K562 (cell line): ENCODE measurements at regions not wholly inside any gene's neighbourhood (a gene's known extent, or its start where the extent isn't known, plus 50 kb on each side); places are given as distances from the start of the nearest gene placed in this dataset.

Experiments used
- ATAC-seq: fragments of 200-7000 bp; cut with Tn5 transposase; 3 replicates; pipeline ENCODE4 v1.9.1; 2020; ENCODE audit warnings: moderate library complexity
- BruUV-seq: library from RNA; stranded (reverse); fragments of 400-500 nt; replicated peaks from 2 replicates; lab custom pipeline; 2021; lab: Mats Ljungman, UMichigan
- CTCF ChIA-PET: fragments of 300-600 bp; formaldehyde crosslinking; extraction: SDS; loops from one replicate; lab custom pipeline; 2021; ENCODE audit warnings: low intra/inter-chr PET ratio; lab: Yijun Ruan, JAX
- POLR2A ChIA-PET: fragments of 300-600, 350-650 bp; sonication (Branson Sonifier 250); formaldehyde crosslinking; extraction: SDS; loops from one replicate; lab custom pipeline; 2021; ENCODE audit warnings: antibody characterized with exemption, inconsistent platforms; lab: Yijun Ruan, JAX
- DNase-seq, 4 experiments: peaks; one replicate each; pipeline versions ENCODE4 v3.0.0 to v3.0.0-alpha.2; 2011 to 2018; ENCODE audit warnings: low spot score in 3 of 4, mixed read lengths in 3 of 4; ENCODE audit errors: extremely low read depth in 1 of 4
- FAIRE-seq: peaks from 2 replicates; lab custom pipeline; 2011; peaks lifted over from hg19 to GRCh38; lab: Jason Lieb, UNC
- H2AFZ ChIP-seq: 2 replicates; pipeline ENCODE4 v1.6.0; 2011; ENCODE audit warnings: low read depth, low read length, control low read depth, inconsistent platforms
- H3K27ac ChIP-seq: fragments of 200-600 bp; 3 replicates; pipeline ENCODE4 v1.8.0; 2011; ENCODE audit warnings: low read depth, mild to moderate bottlenecking, control low read depth, inconsistent platforms, low read length, moderate library complexity, mixed read lengths; ENCODE audit errors: extremely low read depth
- H3K27me3 ChIP-seq, 2 experiments: fragments of 300-600 bp in 1 of 2; 2 replicates in 1 of 2; 3 replicates in 1 of 2; pipeline versions ENCODE4 v1.6.0 to v1.8.0; 2011; ENCODE audit warnings: inconsistent platforms in 2 of 2, low read length in 2 of 2, mild to moderate bottlenecking in 1 of 2, mixed read lengths in 1 of 2, moderate library complexity in 1 of 2; ENCODE audit not compliant: control insufficient read depth in 2 of 2, insufficient read depth in 2 of 2
- H3K36me3 ChIP-seq: fragments of 300-600 bp; 3 replicates; pipeline ENCODE4 v1.8.0; 2011; ENCODE audit warnings: mild to moderate bottlenecking, low read length, inconsistent platforms; ENCODE audit not compliant: control insufficient read depth, insufficient read depth
- H3K4me1 ChIP-seq, 2 experiments: fragments of 200-600 bp in 1 of 2; replicated peaks in 1 of 2; 2 replicates in 1 of 2; 3 replicates in 1 of 2; pipeline versions ENCODE4 v1.5.1 to v1.8.0; 2011; ENCODE audit warnings: inconsistent platforms in 2 of 2, low read length in 2 of 2, mild to moderate bottlenecking in 1 of 2, mixed read lengths in 1 of 2, moderate library complexity in 1 of 2; ENCODE audit not compliant: control insufficient read depth in 2 of 2, insufficient read depth in 2 of 2
- H3K4me2 ChIP-seq: 2 replicates; pipeline ENCODE4 v1.6.1; 2011; ENCODE audit warnings: low read length, control low read depth, inconsistent platforms, mixed read lengths; ENCODE audit not compliant: insufficient read depth
- H3K4me3 ChIP-seq: fragments of 200-600 bp; sonication (generic), shearing (Covaris generic); 2 replicates; pipeline ENCODE4 v1.5.1; 2016; ENCODE audit warnings: control low read depth, inconsistent platforms
- H3K79me2 ChIP-seq: fragments of 200-600 bp; 3 replicates; pipeline ENCODE4 v1.8.0; 2011; ENCODE audit warnings: low read length, inconsistent platforms; ENCODE audit not compliant: control insufficient read depth, insufficient read depth
- H3K9ac ChIP-seq, 2 experiments: 2 replicates each; pipeline versions ENCODE4 v1.6.0 to v1.6.1; 2011; ENCODE audit warnings: low read depth in 2 of 2, low read length in 2 of 2, control low read depth in 1 of 2, inconsistent platforms in 1 of 2, mild to moderate bottlenecking in 1 of 2, mixed read lengths in 1 of 2; ENCODE audit not compliant: insufficient read depth in 1 of 2
- H3K9me1 ChIP-seq: one replicate; pipeline ENCODE4 v1.6.0; 2011; ENCODE audit warnings: inconsistent platforms, mild to moderate bottlenecking, low read length, moderate library complexity; ENCODE audit not compliant: control insufficient read depth, insufficient read depth
- H3K9me3 ChIP-seq: replicated peaks from 2 replicates; pipeline ENCODE4 v1.5.1; 2011; ENCODE audit warnings: low read depth, low read length, inconsistent platforms; ENCODE audit not compliant: control insufficient read depth, insufficient read depth
- H4K20me1 ChIP-seq: replicated peaks from 2 replicates; pipeline ENCODE4 v1.6.1; 2011; ENCODE audit warnings: low read length, inconsistent platforms, mixed read lengths; ENCODE audit not compliant: control insufficient read depth, insufficient read depth
- AFF1 ChIP-seq, 2 experiments: fragments of 450-650 bp; IDR thresholded peaks; 2 replicates each; pipeline ENCODE4 v1.6.1; 2018; ENCODE audit warnings: mild to moderate bottlenecking in 2 of 2, low read depth in 1 of 2; ENCODE audit not compliant: partially characterized antibody in 2 of 2
- ASH1L ChIP-seq: fragments of 450-650 bp; IDR thresholded peaks from 2 replicates; pipeline ENCODE4 v1.6.1; 2018; ENCODE audit warnings: borderline replicate concordance, mild to moderate bottlenecking, low read depth; ENCODE audit not compliant: partially characterized antibody
- BCLAF1 ChIP-seq, 2 experiments: fragments of 450-650 bp in 1 of 2; IDR thresholded peaks; 2 replicates each; pipeline ENCODE4 v1.6.1; 2011 to 2017; ENCODE audit warnings: low read depth in 2 of 2, antibody characterized with exemption in 1 of 2, borderline replicate concordance in 1 of 2, low read length in 1 of 2, mild to moderate bottlenecking in 1 of 2, mixed read lengths in 1 of 2; ENCODE audit not compliant: control insufficient read depth in 1 of 2
- GTF3C2 ChIP-seq: IDR thresholded peaks from 3 replicates; pipeline ENCODE4 v1.6.1; 2011; ENCODE audit warnings: borderline replicate concordance, mild to moderate bottlenecking, moderate library complexity; ENCODE audit not compliant: insufficient read length; ENCODE audit errors: extremely low read depth
- KLF16 ChIP-seq: IDR thresholded peaks from 2 replicates; pipeline ENCODE4 v1.6.1; 2016; ENCODE audit warnings: antibody characterized with exemption
- MYNN ChIP-seq, 2 experiments: sonication (generic); formaldehyde crosslinking in 1 of 2; IDR thresholded peaks; 2 replicates each; pipeline versions ENCODE4 v1.5.0 to v1.6.1; 2016 to 2020; ENCODE audit warnings: antibody characterized with exemption in 1 of 2, missing genetic modification reagents in 1 of 2
- NBN ChIP-seq: fragments of 450-650 bp; IDR thresholded peaks from 2 replicates; pipeline ENCODE4 v1.6.1; 2016; ENCODE audit warnings: low read depth, mild to moderate bottlenecking
- RBM22 ChIP-seq: fragments of 200-400 bp; formaldehyde crosslinking; IDR thresholded peaks from 2 replicates; pipeline ENCODE4 v1.6.1; 2018; ENCODE audit warnings: low read length, low read depth; ENCODE audit not compliant: poor library complexity, severe bottlenecking
- STAT5A ChIP-seq: IDR thresholded peaks from 2 replicates; pipeline ENCODE4 v1.6.1; 2012; ENCODE audit warnings: low read length, inconsistent platforms, borderline replicate concordance
- TRIM24 ChIP-seq, 2 experiments: fragments of 450-650 bp; IDR thresholded peaks; 2 replicates each; pipeline ENCODE4 v1.6.1; 2016
- ZNF436 ChIP-seq: fragments of 250-450, 450-650 bp; sonication (Bioruptor Pico); formaldehyde crosslinking; IDR thresholded peaks from 2 replicates; pipeline ENCODE4 v1.7.0; 2020; ENCODE audit warnings: mild to moderate bottlenecking
- WGBS: fragments of 100-300 bp; shearing (Covaris generic); methylation state at CpG from one replicate; pipeline ENCODE4 v1.1.6; 2016; ENCODE audit warnings: low coverage, mixed read lengths; ENCODE audit not compliant: insufficient coverage; ENCODE audit errors: missing lambda C conversion rate; 5-methylcytosine and 5-hydroxymethylcytosine counted together
- in situ Hi-C: fragments of 300-500 bp; cut with MboI; formaldehyde crosslinking; loops from 4 replicates; pipeline ENCODE4 v1.15.0; 2018; ENCODE audit warnings: inconsistent platforms, mixed read lengths
- intact Hi-C: fragments of 100-400 bp; cut with micrococcal nuclease; formaldehyde crosslinking; loops from 2 replicates; pipeline ENCODE4 v1.14.2; 2022

DNA sequence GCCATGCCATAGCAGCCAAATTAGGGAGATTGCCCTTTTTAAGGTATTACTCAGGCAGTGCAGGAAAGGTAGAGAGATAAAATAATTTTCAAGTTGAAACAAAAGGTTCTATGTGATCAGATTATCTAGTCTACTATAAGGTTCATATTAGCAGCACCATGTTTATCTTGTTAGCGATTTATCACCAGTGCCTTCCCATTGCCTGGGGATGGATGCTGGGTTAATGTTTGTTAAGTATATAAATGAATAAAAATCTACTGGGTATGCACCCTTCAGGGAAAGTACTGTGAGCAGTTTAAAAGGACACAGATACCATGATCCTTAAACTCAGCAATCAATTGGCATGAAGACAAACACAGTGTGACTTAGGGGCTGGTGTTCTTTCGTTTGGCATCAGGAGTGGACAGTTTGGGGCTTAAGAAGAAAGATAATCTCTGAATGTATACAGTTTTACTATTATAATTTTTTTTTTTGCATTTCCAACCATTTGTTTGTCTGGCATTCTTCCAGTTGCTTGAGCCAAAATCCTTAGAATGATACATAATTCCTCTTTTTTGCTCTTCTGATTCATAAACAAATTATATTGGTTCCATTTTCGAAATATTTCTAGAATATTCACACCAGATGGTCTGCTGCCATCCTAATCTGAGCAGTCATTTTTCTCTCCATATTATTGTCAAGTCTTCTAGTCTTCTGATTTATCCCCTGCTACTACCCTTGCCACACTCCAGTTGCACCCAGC, 512.8 kb upstream of the SLC8A1 start:
- 0% methylated on average over 3 of the region's 3 CpGs for WGBS
- no peaks in the 10 kb centered on the region for H3K36me3 ChIP-seq
- H4K20me1 ChIP-seq, result no peaks in the 10 kb centered on the region
- no peak for DNase-seq
- intact Hi-C loops, result no loop called here
- ATAC-seq, result no peak
- no peaks in the 10 kb centered on the region for H3K79me2 ChIP-seq
- no peak overlapping the region for H2AFZ ChIP-seq
- no peak overlapping the region for H3K9ac ChIP-seq
- no peak overlapping the region for H3K27ac ChIP-seq
- no peak for FAIRE-seq
- ChIA-PET POLR2A (no interaction called here), CTCF (no interaction called here)
- H3K9me1 ChIP-seq, result no peaks in the 10 kb centered on the region
- in situ Hi-C loops, result no loop called here
- H3K27me3 ChIP-seq, result no peaks in the 10 kb centered on the region
- no peak overlapping the region for H3K4me2 ChIP-seq
- no peaks in the 10 kb centered on the region for H3K4me1 ChIP-seq
- BruUV-seq, result no TSS peak
- no peaks in the 10 kb centered on the region for H3K9me3 ChIP-seq
- H3K4me3 ChIP-seq, result no peak overlapping the region
- no peak for TF ChIP-seq AFF1 (IDR thresholded peaks at IDR 0.05; ENCODE audit: low read depth in 1 of 2, partially characterized antibody in 2 of 2)
- no peak for TF ChIP-seq RBM22
- no peak for TF ChIP-seq BCLAF1 (IDR thresholded peaks at IDR 0.05; ENCODE audit: borderline replicate concordance in 1 of 2, control insufficient read depth in 1 of 2, low read depth in 2 of 2, low read length in 1 of 2)
- TF ChIP-seq NBN, result no peak
- TF ChIP-seq ASH1L, result no peak
- no peak for TF ChIP-seq GTF3C2
- no peak for TF ChIP-seq TRIM24 (IDR thresholded peaks at IDR 0.05)
- TF ChIP-seq ZNF436 (CRISPR knock-in tag), result no peak
- no peak for TF ChIP-seq KLF16
- no peak for TF ChIP-seq STAT5A
- no peak for TF ChIP-seq MYNN (IDR thresholded peaks at IDR 0.05)
- TF ChIP-seq MYNN (CRISPR knock-in tag; IDR thresholded peaks at IDR 0.05), result no peak
